Nephron progenitor cell (in vitro differentiated cells): ENCODE measurements at regions not wholly inside any gene's neighbourhood (a gene's known extent, or its start where the extent isn't known, plus 50 kb on each side); places are given as distances from the start of the nearest gene placed in this dataset.

Experiments
- DNase-seq: peaks from one replicate; pipeline ENCODE4 v3.0.0; 2021
- H3K27ac Mint-ChIP-seq: 2 replicates; pipeline ENCODE4 v1.8.0; 2021; ENCODE audit warnings: mild to moderate bottlenecking, moderate library complexity, mixed read lengths
- H3K27me3 Mint-ChIP-seq: 2 replicates; pipeline ENCODE4 v1.8.0; 2021; ENCODE audit warnings: mild to moderate bottlenecking, low read depth, mixed read lengths; ENCODE audit not compliant: poor library complexity
- H3K36me3 Mint-ChIP-seq: 2 replicates; pipeline ENCODE4 v1.8.0; 2021; ENCODE audit warnings: low read depth, mixed read lengths
- H3K4me1 Mint-ChIP-seq: 2 replicates; pipeline ENCODE4 v1.8.0; 2021; ENCODE audit warnings: mixed read lengths
- H3K4me3 Mint-ChIP-seq: 2 replicates; pipeline ENCODE4 v1.8.0; 2021; ENCODE audit warnings: mild to moderate bottlenecking, moderate library complexity, mixed read lengths
- H3K9me3 Mint-ChIP-seq: 2 replicates; pipeline ENCODE4 v1.8.0; 2021; ENCODE audit warnings: mild to moderate bottlenecking, moderate library complexity, mixed read lengths
- CTCF ChIP-seq: fragments of 200-600 bp; sonication (generic); IDR thresholded peaks from 2 replicates; pipeline ENCODE4 v1.5.0; 2021; ENCODE audit warnings: antibody characterized with exemption

GRCh38 chr10:2145926-2146478 is 408.7 kb upstream of the ADARB2 start:
- Mint-ChIP-seq H3K4me1 (peaks cover 47% of the 10 kb centered on the region), H3K27ac (no peak overlapping the region), H3K4me3 (no peak overlapping the region), H3K36me3 (no peaks in the 10 kb centered on the region), H3K27me3 (peaks cover 3% of the 10 kb centered on the region), H3K9me3 (peaks cover 5% of the 10 kb centered on the region)
- DNase-seq = no peak
- TF ChIP-seq CTCF = no peak

- H3K27ac Mint-ChIP-seq = no peak overlapping the region
- peaks cover 5% of the 10 kb centered on the region for H3K9me3 Mint-ChIP-seq
- no peak for TF ChIP-seq CTCF
- DNase-seq = peak; percentile 23
- no peaks in the 10 kb centered on the region for H3K36me3 Mint-ChIP-seq
- peaks cover 47% of the 10 kb centered on the region for H3K4me1 Mint-ChIP-seq
- H3K27me3 Mint-ChIP-seq = peaks cover 2% of the 10 kb centered on the region
- H3K4me3 Mint-ChIP-seq = no peak overlapping the region
Measured at GRCh38 chr10:2145491-2145890, 408.2 kb upstream of the ADARB2 start.

- H3K36me3 Mint-ChIP-seq = no peaks in the 10 kb centered on the region
- H3K4me1 Mint-ChIP-seq = peaks cover 44% of the 10 kb centered on the region
- no peak overlapping the region for H3K4me3 Mint-ChIP-seq
- TF ChIP-seq CTCF = no peak
- no peaks in the 10 kb centered on the region for H3K27me3 Mint-ChIP-seq
- H3K9me3 Mint-ChIP-seq = peaks cover 5% of the 10 kb centered on the region
- no peak for DNase-seq
- no peak overlapping the region for H3K27ac Mint-ChIP-seq
Measured at GRCh38 chr10:2144584-2144983, 407.3 kb upstream of the ADARB2 start.

GRCh38 chr10:2143213-2143835 is 406.0 kb upstream of the ADARB2 start:
- peaks cover 48% of the 10 kb centered on the region for H3K4me1 Mint-ChIP-seq
- peaks cover 5% of the 10 kb centered on the region for H3K9me3 Mint-ChIP-seq
- H3K36me3 Mint-ChIP-seq = no peaks in the 10 kb centered on the region
- no peak for DNase-seq
- H3K27ac Mint-ChIP-seq = no peak overlapping the region
- no peaks in the 10 kb centered on the region for H3K27me3 Mint-ChIP-seq
- H3K4me3 Mint-ChIP-seq = no peak overlapping the region
- no peak for TF ChIP-seq CTCF

- H3K4me3 Mint-ChIP-seq = no peak overlapping the region
- no peaks in the 10 kb centered on the region for H3K36me3 Mint-ChIP-seq
- H3K27ac Mint-ChIP-seq = no peak overlapping the region
- no peak for TF ChIP-seq CTCF
- H3K9me3 Mint-ChIP-seq = peaks cover 5% of the 10 kb centered on the region
- no peak for DNase-seq
- H3K4me1 Mint-ChIP-seq = peaks cover 27% of the 10 kb centered on the region
- H3K27me3 Mint-ChIP-seq = no peaks in the 10 kb centered on the region
Measured at GRCh38 chr10:2139746-2140145, 402.4 kb upstream of the ADARB2 start.
